Smooth muscle cell (in vitro differentiated cells): ENCODE measurements at regions not wholly inside any gene's neighbourhood (a gene's known extent, or its start where the extent isn't known, plus 50 kb on each side); places are given as distances from the start of the nearest gene placed in this dataset.

Experiments used
- DNase-seq: peaks from one replicate; lab custom pipeline; 2025; ENCODE audit not compliant: unreplicated experiment; lab: John Stamatoyannopoulos, UW
- H2AFZ ChIP-seq: fragments of 200-600 bp; sonication (generic); 2 replicates; pipeline ENCODE4 v1.6.0; 2016; ENCODE audit warnings: antibody characterized with exemption, low read depth, mild to moderate bottlenecking
- H3F3A ChIP-seq: fragments of 200-600 bp; sonication (generic); 2 replicates; pipeline ENCODE4 v1.6.0; 2017; ENCODE audit warnings: antibody characterized with exemption, low read depth
- H3K27ac ChIP-seq: fragments of 200-600 bp; sonication (generic); 2 replicates; pipeline ENCODE4 v1.5.1; 2016; ENCODE audit warnings: low read depth, mild to moderate bottlenecking
- H3K27me3 ChIP-seq: fragments of 200-600 bp; sonication (generic); 2 replicates; pipeline ENCODE4 v1.6.1; 2016; ENCODE audit warnings: low read depth, mild to moderate bottlenecking
- H3K36me3 ChIP-seq: fragments of 200-600 bp; sonication (generic); 2 replicates; pipeline ENCODE4 v1.5.1; 2016; ENCODE audit warnings: low read depth
- H3K4me1 ChIP-seq: fragments of 200-600 bp; sonication (generic); 2 replicates; pipeline ENCODE4 v1.5.1; 2016; ENCODE audit warnings: low read depth
- H3K4me2 ChIP-seq: fragments of 200-600 bp; sonication (generic); 2 replicates; pipeline ENCODE4 v1.6.0; 2016; ENCODE audit warnings: mild to moderate bottlenecking
- H3K4me3 ChIP-seq: fragments of 200-600 bp; sonication (generic); 2 replicates; pipeline ENCODE4 v1.5.1; 2016; ENCODE audit warnings: mild to moderate bottlenecking
- H3K79me2 ChIP-seq: fragments of 200-600 bp; sonication (generic); 2 replicates; pipeline ENCODE4 v1.6.0; 2016; ENCODE audit warnings: low read depth, mild to moderate bottlenecking
- H3K9ac ChIP-seq: fragments of 200-600 bp; sonication (generic); 2 replicates; pipeline ENCODE4 v1.6.0; 2016; ENCODE audit warnings: low read depth
- H3K9me3 ChIP-seq: fragments of 200-600 bp; sonication (generic); replicated peaks from 2 replicates; pipeline ENCODE4 v1.5.1; 2016; ENCODE audit warnings: low read depth
- H4K20me1 ChIP-seq: fragments of 200-600 bp; sonication (generic); 2 replicates; pipeline ENCODE4 v1.6.0; 2016; ENCODE audit warnings: low read depth
- CTCF ChIP-seq: fragments of 200-600 bp; sonication (generic); IDR thresholded peaks from 2 replicates; pipeline ENCODE4 v1.5.1; 2017; ENCODE audit warnings: borderline replicate concordance, mild to moderate bottlenecking, antibody characterized with exemption; ENCODE audit not compliant: insufficient read depth, poor library complexity, severe bottlenecking
- WGBS: methylation state at CpG from one replicate; pipeline ENCODE4 v1.1.7; 2016; ENCODE audit warnings: low lambda C conversion rate; 5-methylcytosine and 5-hydroxymethylcytosine counted together

DNA sequence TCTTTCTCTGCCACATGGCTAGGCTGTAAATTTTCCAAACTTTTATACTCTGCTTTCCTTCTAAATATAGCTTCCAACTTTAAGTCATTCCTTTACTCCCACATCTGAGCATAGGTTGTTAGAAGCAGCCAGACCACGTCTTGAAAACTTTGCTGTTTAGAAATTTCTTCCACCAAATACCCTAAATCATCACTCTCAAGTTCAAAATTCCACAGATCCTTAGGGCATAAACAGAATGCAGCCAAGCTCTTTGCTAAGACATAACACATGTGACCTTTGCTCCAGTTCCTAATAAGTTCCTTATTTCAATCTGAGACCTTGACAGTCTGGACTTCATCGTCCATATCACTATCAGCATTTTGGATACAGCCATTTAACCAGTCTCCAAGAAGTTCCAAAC is 749.9 kb downstream of the METTL15 start:
- DNase-seq, result no peak
- WGBS, result 64% methylated on average over 2 of the region's 2 CpGs
- no peak for TF ChIP-seq CTCF

GRCh38 chr11:28849053-28849452 is 740.9 kb downstream of the METTL15 start:
- no peak overlapping the region for H3K4me3 ChIP-seq
- no peak for TF ChIP-seq CTCF

More for the DNA sequence above, 749.9 kb downstream of the METTL15 start:
- Histone ChIP-seq H3K9ac (no peak overlapping the region), H3K79me2 (no peaks in the 10 kb centered on the region), H2AFZ (no peak overlapping the region), H3K4me2 (no peak overlapping the region), H3K27me3 (no peaks in the 10 kb centered on the region), H3K9me3 (no peaks in the 10 kb centered on the region), H4K20me1 (no peaks in the 10 kb centered on the region), H3K4me3 (no peak overlapping the region), H3F3A (no peaks in the 10 kb centered on the region), H3K27ac (no peak overlapping the region), H3K4me1 (no peaks in the 10 kb centered on the region), H3K36me3 (no peaks in the 10 kb centered on the region)

DNA sequence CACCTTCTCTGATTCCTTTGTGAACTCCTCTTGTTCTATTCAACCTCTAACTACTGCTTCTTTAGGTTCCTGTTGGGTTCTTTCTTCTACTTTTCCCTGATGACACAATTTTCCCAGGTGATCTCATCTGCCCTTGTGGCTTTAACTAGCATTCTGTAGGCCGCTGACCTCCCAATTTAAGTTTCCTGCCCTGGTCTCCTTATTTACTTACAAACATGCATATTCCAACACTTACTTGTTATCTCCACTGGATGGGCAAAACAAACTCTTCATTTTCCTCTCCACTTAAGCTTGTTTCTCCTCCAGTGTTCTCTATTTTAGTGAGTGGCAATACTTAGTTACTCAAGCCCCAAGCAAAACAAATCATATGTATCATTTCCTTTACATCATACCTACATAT is 734.5 kb downstream of the METTL15 start:
- 76% methylated on average over 1 of the region's 1 CpG for WGBS
- Histone ChIP-seq H3K27ac (no peak overlapping the region), H3K4me3 (no peak overlapping the region), H3K36me3 (no peaks in the 10 kb centered on the region), H3K79me2 (no peaks in the 10 kb centered on the region), H3K4me1 (no peaks in the 10 kb centered on the region), H3K27me3 (no peaks in the 10 kb centered on the region), H4K20me1 (no peaks in the 10 kb centered on the region), H3F3A (no peaks in the 10 kb centered on the region), H3K9me3 (no peaks in the 10 kb centered on the region), H3K9ac (no peak overlapping the region), H3K4me2 (no peak overlapping the region), H2AFZ (no peak overlapping the region)
- no peak for TF ChIP-seq CTCF
- no peak for DNase-seq

More at GRCh38 chr11:28849053-28849452, 740.9 kb downstream of the METTL15 start:
- Histone ChIP-seq H3K4me1 (no peaks in the 10 kb centered on the region), H3K4me2 (no peak overlapping the region), H3K9ac (no peak overlapping the region), H3K27ac (no peak overlapping the region), H3F3A (no peaks in the 10 kb centered on the region), H3K79me2 (no peaks in the 10 kb centered on the region), H4K20me1 (no peaks in the 10 kb centered on the region), H3K36me3 (no peaks in the 10 kb centered on the region), H2AFZ (no peak overlapping the region), H3K27me3 (no peaks in the 10 kb centered on the region), H3K9me3 (no peaks in the 10 kb centered on the region)
- DNase-seq, result no peak

DNA sequence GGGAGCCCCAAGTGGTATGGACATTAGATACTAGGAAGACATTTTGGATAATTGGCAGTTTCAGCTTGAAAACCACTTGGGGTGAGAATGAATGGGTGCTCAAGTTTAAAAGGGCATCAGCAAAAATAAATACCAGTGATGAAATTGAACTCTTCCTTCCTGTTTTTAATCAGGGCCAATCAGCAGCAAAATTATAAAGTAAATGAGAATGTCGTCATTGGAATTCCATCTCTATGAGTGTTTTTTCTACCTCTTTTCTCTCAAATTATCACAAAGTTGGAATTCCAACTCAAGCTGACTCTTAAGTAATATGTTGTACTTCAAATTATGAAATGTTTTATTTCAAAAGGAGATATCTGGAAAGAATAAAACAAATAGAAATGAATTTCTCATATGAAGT is 730.6 kb downstream of the METTL15 start:
- Histone ChIP-seq H3K9me3 (no peaks in the 10 kb centered on the region), H3F3A (peaks cover 17% of the 10 kb centered on the region), H3K27ac (no peak overlapping the region), H3K4me1 (peaks cover 26% of the 10 kb centered on the region), H2AFZ (no peak overlapping the region), H3K36me3 (no peaks in the 10 kb centered on the region), H3K79me2 (no peaks in the 10 kb centered on the region), H4K20me1 (no peaks in the 10 kb centered on the region), H3K9ac (no peak overlapping the region), H3K4me3 (no peak overlapping the region), H3K27me3 (no peaks in the 10 kb centered on the region), H3K4me2 (no peak overlapping the region)
- DNase-seq, result no peak
- 50% methylated on average over 1 of the region's 1 CpG for WGBS
- TF ChIP-seq CTCF, result no peak
